A673 (cell line): ENCODE measurements at regions not wholly inside any gene's neighbourhood (a gene's known extent, or its start where the extent isn't known, plus 50 kb on each side); places are given as distances from the start of the nearest gene placed in this dataset.

Source experiments
- CTCF ChIP-seq: fragments of 300-800, 200-600 bp; sonication (generic); conservative IDR thresholded peaks from 2 replicates; pipeline ENCODE4 v1.5.1; 2017; ENCODE audit warnings: low read depth, mild to moderate bottlenecking, antibody characterized with exemption, low read length, moderate library complexity, mixed read lengths
- EZH2 ChIP-seq: fragments of 200-600 bp; sonication (generic); IDR thresholded peaks from 2 replicates; pipeline ENCODE4 v1.6.1; 2017; ENCODE audit warnings: borderline replicate concordance, low read depth, mild to moderate bottlenecking, mixed read lengths, antibody characterized with exemption, low read length; ENCODE audit not compliant: poor library complexity, severe bottlenecking

GRCh38 chr15:61344293-61344692, 115.2 kb upstream of the RORA start:
- TF ChIP-seq CTCF = no peak
- no peak for TF ChIP-seq EZH2
